H1 (cell line): ENCODE measurements at regions not wholly inside any gene's neighbourhood (a gene's known extent, or its start where the extent isn't known, plus 50 kb on each side); places are given as distances from the start of the nearest gene placed in this dataset.

Experiments
- CBX8 ChIP-seq: fragments of 300-800, 300-1000 bp; sonication (generic); IDR thresholded peaks from 2 replicates; pipeline ENCODE4 v1.7.1; 2016; ENCODE audit warnings: low read depth, low read length, borderline replicate concordance
- HDAC2 ChIP-seq, 2 experiments: fragments of 300-600 bp in 1 of 2; sonication (generic) in 1 of 2; IDR thresholded peaks; 2 replicates each; pipeline ENCODE4 v1.6.1; 2011 to 2012; ENCODE audit warnings: low read depth in 2 of 2, low read length in 2 of 2, mild to moderate bottlenecking in 2 of 2, moderate library complexity in 2 of 2, borderline replicate concordance in 1 of 2, inconsistent platforms in 1 of 2
- POLR2A ChIP-seq, 2 experiments: IDR thresholded peaks; 1 replicate in 1 of 2; 2 replicates in 1 of 2; pipeline ENCODE4 v1.6.1; 2011; ENCODE audit warnings: low read depth in 2 of 2, low read length in 2 of 2, mild to moderate bottlenecking in 2 of 2; ENCODE audit errors: control extremely low read depth in 1 of 2
- SAP30 ChIP-seq: fragments of 300-600 bp; sonication (generic); IDR thresholded peaks from 2 replicates; pipeline ENCODE4 v1.7.1; 2012; ENCODE audit warnings: low read length, moderate library complexity, mild to moderate bottlenecking, inconsistent platforms; ENCODE audit not compliant: insufficient read depth, insufficient replicate concordance
- SIRT6 ChIP-seq: IDR thresholded peaks from one replicate; pipeline ENCODE4 v1.7.1; 2012; ENCODE audit warnings: low read length, inconsistent platforms
- TF ChIP-seq, protein P1 (sequence below): IDR thresholded peaks from 2 replicates; pipeline ENCODE4 v1.6.1; 2012; ENCODE audit warnings: low read length, inconsistent platforms
- TF ChIP-seq, protein P2 (sequence below): IDR thresholded peaks from 2 replicates; pipeline ENCODE4 v1.6.1; 2011; ENCODE audit warnings: low read length, improper control_type of control experiment

DNA sequence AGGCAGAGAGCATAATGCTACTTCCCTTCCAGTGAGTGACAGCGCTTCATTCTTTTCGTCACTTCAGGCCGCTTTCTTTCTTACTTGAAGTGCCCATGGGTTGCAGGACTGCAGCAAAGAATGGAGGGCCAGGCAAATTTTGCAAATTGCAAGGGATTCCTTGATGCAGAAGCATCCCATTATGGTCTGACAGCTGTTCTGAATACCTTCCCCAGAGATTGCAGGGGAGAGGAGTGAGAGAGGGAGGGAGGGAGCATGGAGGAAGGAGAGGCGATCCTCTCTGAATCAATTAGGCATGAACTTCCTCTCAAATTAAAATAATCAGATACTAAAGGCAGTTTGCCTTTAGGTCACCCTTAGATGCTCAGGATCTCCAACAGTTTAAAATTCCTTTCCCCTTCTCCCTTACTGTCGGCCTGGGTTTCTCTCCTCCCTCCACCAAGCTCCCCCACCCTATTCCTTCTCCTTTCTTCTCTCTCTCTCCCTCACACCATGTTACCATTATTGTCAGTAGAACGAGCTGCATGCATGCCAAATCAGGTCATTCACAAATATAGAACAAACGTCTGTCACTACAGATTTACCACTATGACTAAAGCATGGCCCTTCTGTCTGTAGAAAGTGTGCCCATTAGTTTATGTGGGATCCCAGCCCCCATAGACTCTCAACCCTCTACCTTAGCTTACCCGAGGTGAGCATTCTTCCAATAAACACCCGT, 289.2 kb downstream of the CD83 start (continued):
- TF ChIP-seq CBX8: no peak
- TF ChIP-seq SIRT6: no peak
- no peak for TF ChIP-seq POLR2A (IDR thresholded peaks at IDR 0.05; ENCODE audit: control extremely low read depth in 1 of 2, low read depth in 2 of 2, low read length in 2 of 2)
- TF ChIP-seq, protein P1, sequence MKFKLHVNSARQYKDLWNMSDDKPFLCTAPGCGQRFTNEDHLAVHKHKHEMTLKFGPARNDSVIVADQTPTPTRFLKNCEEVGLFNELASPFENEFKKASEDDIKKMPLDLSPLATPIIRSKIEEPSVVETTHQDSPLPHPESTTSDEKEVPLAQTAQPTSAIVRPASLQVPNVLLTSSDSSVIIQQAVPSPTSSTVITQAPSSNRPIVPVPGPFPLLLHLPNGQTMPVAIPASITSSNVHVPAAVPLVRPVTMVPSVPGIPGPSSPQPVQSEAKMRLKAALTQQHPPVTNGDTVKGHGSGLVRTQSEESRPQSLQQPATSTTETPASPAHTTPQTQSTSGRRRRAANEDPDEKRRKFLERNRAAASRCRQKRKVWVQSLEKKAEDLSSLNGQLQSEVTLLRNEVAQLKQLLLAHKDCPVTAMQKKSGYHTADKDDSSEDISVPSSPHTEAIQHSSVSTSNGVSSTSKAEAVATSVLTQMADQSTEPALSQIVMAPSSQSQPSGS: no peak
- no peak for TF ChIP-seq HDAC2 (IDR thresholded peaks at IDR 0.05; ENCODE audit: borderline replicate concordance in 1 of 2, low read depth in 2 of 2, low read length in 2 of 2)
- no peak for TF ChIP-seq SAP30
- TF ChIP-seq, protein P2, sequence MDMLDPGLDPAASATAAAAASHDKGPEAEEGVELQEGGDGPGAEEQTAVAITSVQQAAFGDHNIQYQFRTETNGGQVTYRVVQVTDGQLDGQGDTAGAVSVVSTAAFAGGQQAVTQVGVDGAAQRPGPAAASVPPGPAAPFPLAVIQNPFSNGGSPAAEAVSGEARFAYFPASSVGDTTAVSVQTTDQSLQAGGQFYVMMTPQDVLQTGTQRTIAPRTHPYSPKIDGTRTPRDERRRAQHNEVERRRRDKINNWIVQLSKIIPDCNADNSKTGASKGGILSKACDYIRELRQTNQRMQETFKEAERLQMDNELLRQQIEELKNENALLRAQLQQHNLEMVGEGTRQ: no peak
